ENCODE measurements at regions not wholly inside any gene's neighbourhood (a gene's known extent, or its start where the extent isn't known, plus 50 kb on each side); places are given as distances from the start of the nearest gene placed in this dataset.
A peak's percentile ranks its signal among the peaks of the same experiment; 100 is the strongest.

DNA sequence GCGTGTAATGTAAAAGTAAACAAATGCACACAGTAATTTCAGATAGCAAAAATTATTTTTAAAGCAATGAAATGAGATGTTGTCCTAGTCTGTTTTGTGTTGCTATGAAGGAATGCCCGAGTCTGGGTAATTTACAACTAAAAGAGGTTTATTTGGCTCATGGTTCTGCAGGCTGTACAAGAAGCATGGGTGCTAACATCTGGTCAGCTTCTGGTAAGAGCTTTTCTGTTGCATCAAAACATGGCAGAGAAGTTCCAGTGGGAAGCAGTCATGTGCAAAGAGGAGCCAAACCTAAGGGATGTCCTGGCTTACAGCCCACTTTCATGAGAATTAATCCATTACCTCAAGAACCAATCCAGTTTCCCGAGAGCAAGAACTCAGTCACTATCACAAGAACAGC lies 62.9 kb upstream of the MNX1 start:
- Mint-ChIP-seq H3K27me3 (ENCODE audit: insufficient read depth) (peaks cover 46% of the 10 kb centered on the region), H3K4me1 (no peaks in the 10 kb centered on the region), H3K27ac (no peak overlapping the region)

DNA sequence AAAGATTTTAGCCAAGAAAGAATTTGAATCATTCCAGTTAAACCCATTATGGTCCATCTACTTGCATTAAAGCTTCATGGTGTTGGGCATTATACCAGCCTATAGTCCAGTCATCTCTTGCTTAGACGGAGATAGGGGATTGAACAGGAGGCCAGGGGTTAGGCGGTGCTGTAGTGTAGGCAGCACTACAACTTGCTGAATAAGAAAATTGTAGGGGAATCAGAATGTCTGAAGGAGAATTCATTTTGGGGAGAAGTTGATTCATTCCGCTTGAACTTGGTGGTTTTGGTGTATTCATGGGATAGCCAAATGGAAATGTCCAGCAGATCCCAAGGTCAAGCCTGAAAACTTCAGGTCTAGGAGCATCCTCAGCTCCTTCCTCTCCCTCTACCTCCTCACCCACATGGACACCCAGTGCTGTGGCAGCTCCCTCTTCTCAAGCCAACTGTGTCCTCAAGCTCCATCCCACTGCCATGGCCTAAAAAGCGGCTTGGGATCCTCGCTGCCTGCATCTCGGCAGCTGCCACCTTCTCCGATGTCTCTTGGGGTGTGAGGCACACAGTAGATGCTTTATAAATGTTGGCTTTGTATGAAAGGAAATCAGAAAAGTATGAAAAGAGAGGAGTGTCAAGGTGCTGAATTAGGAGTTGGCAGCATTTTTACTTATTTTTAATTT lies 63.6 kb upstream of the MNX1 start:
- Mint-ChIP-seq H3K27me3 (ENCODE audit: insufficient read depth) (peaks cover 49% of the 10 kb centered on the region), H3K27ac (no peak overlapping the region), H3K36me3 (ENCODE audit: low read depth) (no peaks in the 10 kb centered on the region), H3K9me3 (no peaks in the 10 kb centered on the region), H3K4me3 (no peak overlapping the region), H3K4me1 (peaks cover under 1% of the 10 kb centered on the region)
- DNase-seq: peak; percentile 15
- Histone ChIP-seq H3K36me3 (ENCODE audit: control insufficient read depth, insufficient read depth, low read length) (no peaks in the 10 kb centered on the region), H3K4me1 (ENCODE audit: control insufficient read depth, insufficient read depth, low read length) (no peaks in the 10 kb centered on the region), H3K9ac (ENCODE audit: extremely low read depth, low read length, poor library complexity, severe bottlenecking) (no peak overlapping the region), H3K9me3 (ENCODE audit: control insufficient read depth, low read length) (no peaks in the 10 kb centered on the region), H3K27ac (ENCODE audit: low read depth, low read length) (no peak overlapping the region), H3K27me3 (ENCODE audit: control insufficient read depth, insufficient read depth, low read length, poor library complexity, severe bottlenecking) (peaks cover 34% of the 10 kb centered on the region), H3K4me3 (ENCODE audit: low read length) (no peak overlapping the region)
- WGBS, 2 experiments (ENCODE audit: insufficient coverage in 1 of 2, insufficient read length in 1 of 2): 94% methylated on average over 6 to 7 of the region's 7 CpGs
- TF ChIP-seq, protein P1, sequence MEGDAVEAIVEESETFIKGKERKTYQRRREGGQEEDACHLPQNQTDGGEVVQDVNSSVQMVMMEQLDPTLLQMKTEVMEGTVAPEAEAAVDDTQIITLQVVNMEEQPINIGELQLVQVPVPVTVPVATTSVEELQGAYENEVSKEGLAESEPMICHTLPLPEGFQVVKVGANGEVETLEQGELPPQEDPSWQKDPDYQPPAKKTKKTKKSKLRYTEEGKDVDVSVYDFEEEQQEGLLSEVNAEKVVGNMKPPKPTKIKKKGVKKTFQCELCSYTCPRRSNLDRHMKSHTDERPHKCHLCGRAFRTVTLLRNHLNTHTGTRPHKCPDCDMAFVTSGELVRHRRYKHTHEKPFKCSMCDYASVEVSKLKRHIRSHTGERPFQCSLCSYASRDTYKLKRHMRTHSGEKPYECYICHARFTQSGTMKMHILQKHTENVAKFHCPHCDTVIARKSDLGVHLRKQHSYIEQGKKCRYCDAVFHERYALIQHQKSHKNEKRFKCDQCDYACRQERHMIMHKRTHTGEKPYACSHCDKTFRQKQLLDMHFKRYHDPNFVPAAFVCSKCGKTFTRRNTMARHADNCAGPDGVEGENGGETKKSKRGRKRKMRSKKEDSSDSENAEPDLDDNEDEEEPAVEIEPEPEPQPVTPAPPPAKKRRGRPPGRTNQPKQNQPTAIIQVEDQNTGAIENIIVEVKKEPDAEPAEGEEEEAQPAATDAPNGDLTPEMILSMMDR (conservative IDR thresholded peaks at IDR 0.05): no peak

More for the DNA sequence above, 62.9 kb upstream of the MNX1 start:
- Mint-ChIP-seq H3K4me3 (no peak overlapping the region), H3K36me3 (ENCODE audit: low read depth) (no peaks in the 10 kb centered on the region), H3K9me3 (no peaks in the 10 kb centered on the region)
- Histone ChIP-seq H3K9ac (ENCODE audit: extremely low read depth, low read length, poor library complexity, severe bottlenecking) (no peak overlapping the region), H3K9me3 (ENCODE audit: control insufficient read depth, low read length) (no peaks in the 10 kb centered on the region), H3K27me3 (ENCODE audit: control insufficient read depth, insufficient read depth, low read length, poor library complexity, severe bottlenecking) (peaks cover 28% of the 10 kb centered on the region), H3K4me3 (ENCODE audit: low read length) (no peak overlapping the region), H3K36me3 (ENCODE audit: control insufficient read depth, insufficient read depth, low read length) (no peaks in the 10 kb centered on the region), H3K27ac (ENCODE audit: low read depth, low read length) (no peak overlapping the region), H3K4me1 (ENCODE audit: control insufficient read depth, insufficient read depth, low read length) (no peaks in the 10 kb centered on the region)
- WGBS, 2 experiments (ENCODE audit: insufficient coverage in 1 of 2, insufficient read length in 1 of 2): 83 to 93% methylated on average over 1 to 2 of the region's 3 CpGs
- TF ChIP-seq, protein P1 (conservative IDR thresholded peaks at IDR 0.05): no peak
- peak; percentile 2 for DNase-seq

- Histone ChIP-seq H3K4me1 (ENCODE audit: control insufficient read depth, insufficient read depth, low read length) (no peaks in the 10 kb centered on the region), H3K4me3 (ENCODE audit: low read length) (no peak overlapping the region), H3K27ac (ENCODE audit: low read depth, low read length) (no peak overlapping the region), H3K9me3 (ENCODE audit: control insufficient read depth, low read length) (no peaks in the 10 kb centered on the region), H3K9ac (ENCODE audit: extremely low read depth, low read length, poor library complexity, severe bottlenecking) (no peak overlapping the region), H3K27me3 (ENCODE audit: control insufficient read depth, insufficient read depth, low read length, poor library complexity, severe bottlenecking) (peaks cover 36% of the 10 kb centered on the region), H3K36me3 (ENCODE audit: control insufficient read depth, insufficient read depth, low read length) (no peaks in the 10 kb centered on the region)
- Mint-ChIP-seq H3K4me1 (peaks cover 2% of the 10 kb centered on the region), H3K9me3 (peaks cover 4% of the 10 kb centered on the region), H3K4me3 (no peak overlapping the region), H3K36me3 (ENCODE audit: low read depth) (no peaks in the 10 kb centered on the region), H3K27ac (no peak overlapping the region), H3K27me3 (ENCODE audit: insufficient read depth) (peaks cover 50% of the 10 kb centered on the region)
- TF ChIP-seq, protein P1 (conservative IDR thresholded peaks at IDR 0.05): no peak
- 89 to 93% methylated on average over 6 of the region's 6 CpGs for WGBS, 2 experiments (ENCODE audit: insufficient coverage in 1 of 2, insufficient read length in 1 of 2)
- no peak for DNase-seq
Measured at GRCh38 chr7:157076466-157076865, 62.3 kb upstream of the UBE3C start.
